SHP77 (cell line): ENCODE measurements at regions not wholly inside any gene's neighbourhood (a gene's known extent, or its start where the extent isn't known, plus 50 kb on each side); places are given as distances from the start of the nearest gene placed in this dataset.
"Not testable (repeated sequence)": the region's sequence is repeated elsewhere in the genome, so short reads cannot be mapped to it uniquely, and the experiment has no call there.

Experiments used
- DNase-seq, 2 experiments: peaks; one replicate each; lab custom pipeline; 2025; lab: John Stamatoyannopoulos, UW

- not testable (repeated sequence) for DNase-seq
These were observed 318.1 kb upstream of the TECRL start for GRCh38 chr4:64727391-64727790.

GRCh38 chr4:64724689-64725088 is 315.4 kb upstream of the TECRL start:
- no peak for DNase-seq

GRCh38 chr4:64721106-64721505 is 311.9 kb upstream of the TECRL start:
- no peak for DNase-seq

GRCh38 chr4:64718091-64718490 is 308.8 kb upstream of the TECRL start:
- peak in 1 of 2 experiments; percentile 2 for DNase-seq

- DNase-seq, result no peak
These were observed 306.5 kb upstream of the TECRL start for GRCh38 chr4:64715741-64716140.

GRCh38 chr4:64713256-64713840 is 304.1 kb upstream of the TECRL start:
- peak; percentile 0 to 21 for DNase-seq

- DNase-seq, result no peak
These were observed 303.3 kb upstream of the TECRL start for GRCh38 chr4:64712590-64712989.

GRCh38 chr4:64705989-64706388 is 296.7 kb upstream of the TECRL start:
- no peak for DNase-seq

GRCh38 chr4:64698171-64698570 is 288.9 kb upstream of the TECRL start:
- no peak for DNase-seq

- no peak for DNase-seq
These were observed 273.7 kb upstream of the TECRL start for GRCh38 chr4:64682946-64683345.

- no peak for DNase-seq
These were observed 273.2 kb upstream of the TECRL start for GRCh38 chr4:64682481-64682880.

- DNase-seq, result not testable (repeated sequence)
These were observed 263.9 kb upstream of the TECRL start for GRCh38 chr4:64673121-64673520.

GRCh38 chr4:64670647-64671046 is 261.4 kb upstream of the TECRL start:
- DNase-seq, result peak in 1 of 2 experiments; percentile 36

GRCh38 chr4:64643841-64644240 is 234.6 kb upstream of the TECRL start:
- no peak for DNase-seq

GRCh38 chr4:64642936-64643335 is 233.7 kb upstream of the TECRL start:
- DNase-seq, result no peak

- not testable (repeated sequence) for DNase-seq
These were observed 231.2 kb upstream of the TECRL start for GRCh38 chr4:64640402-64640801.

GRCh38 chr4:64625438-64625837 is 216.2 kb upstream of the TECRL start:
- DNase-seq, result no peak

GRCh38 chr4:64617800-64618199 is 208.6 kb upstream of the TECRL start:
- peak in 1 of 2 experiments; percentile 37 for DNase-seq

- no peak for DNase-seq
These were observed 205.0 kb upstream of the TECRL start for GRCh38 chr4:64614276-64614675.

GRCh38 chr4:64613046-64613445 is 203.8 kb upstream of the TECRL start:
- no peak for DNase-seq

GRCh38 chr4:64598066-64598465 is 188.8 kb upstream of the TECRL start:
- DNase-seq, result no peak

GRCh38 chr4:64594723-64595122 is 185.5 kb upstream of the TECRL start:
- no peak for DNase-seq

- no peak for DNase-seq
These were observed 179.3 kb upstream of the TECRL start for GRCh38 chr4:64588507-64588906.

GRCh38 chr4:64584981-64585557 is 175.8 kb upstream of the TECRL start:
- DNase-seq, result peak; percentile 12 to 43
